Nephron progenitor cell (in vitro differentiated cells): ENCODE measurements at regions not wholly inside any gene's neighbourhood (a gene's known extent, or its start where the extent isn't known, plus 50 kb on each side); places are given as distances from the start of the nearest gene placed in this dataset.

Source experiments
- DNase-seq: peaks from one replicate; pipeline ENCODE4 v3.0.0; 2021
- H3K27ac Mint-ChIP-seq: 2 replicates; pipeline ENCODE4 v1.8.0; 2021; ENCODE audit warnings: mild to moderate bottlenecking, moderate library complexity, mixed read lengths
- H3K27me3 Mint-ChIP-seq: 2 replicates; pipeline ENCODE4 v1.8.0; 2021; ENCODE audit warnings: mild to moderate bottlenecking, low read depth, mixed read lengths; ENCODE audit not compliant: poor library complexity
- H3K36me3 Mint-ChIP-seq: 2 replicates; pipeline ENCODE4 v1.8.0; 2021; ENCODE audit warnings: low read depth, mixed read lengths
- H3K4me1 Mint-ChIP-seq: 2 replicates; pipeline ENCODE4 v1.8.0; 2021; ENCODE audit warnings: mixed read lengths
- H3K4me3 Mint-ChIP-seq: 2 replicates; pipeline ENCODE4 v1.8.0; 2021; ENCODE audit warnings: mild to moderate bottlenecking, moderate library complexity, mixed read lengths
- H3K9me3 Mint-ChIP-seq: 2 replicates; pipeline ENCODE4 v1.8.0; 2021; ENCODE audit warnings: mild to moderate bottlenecking, moderate library complexity, mixed read lengths
- CTCF ChIP-seq: fragments of 200-600 bp; sonication (generic); IDR thresholded peaks from 2 replicates; pipeline ENCODE4 v1.5.0; 2021; ENCODE audit warnings: antibody characterized with exemption

DNA sequence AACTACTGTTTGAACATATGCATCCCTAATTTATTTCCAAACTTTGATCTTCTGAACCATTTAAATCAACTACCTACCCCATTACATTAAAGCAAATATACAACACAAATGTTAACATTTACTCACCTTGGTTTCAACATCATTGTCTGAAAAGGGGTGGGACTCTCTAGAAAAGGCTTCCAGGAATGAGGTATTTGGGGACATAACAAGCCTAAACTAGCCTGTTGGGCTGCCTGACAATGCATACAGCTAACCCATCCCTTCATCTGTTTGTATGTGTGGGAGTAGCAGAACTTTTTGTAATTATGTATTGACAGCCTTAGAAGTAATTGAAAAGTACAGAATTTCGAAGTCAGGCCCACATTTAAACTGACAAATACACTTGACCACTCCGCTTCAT, 2225.9 kb upstream of the C9orf72 start:
- Mint-ChIP-seq H3K27me3 (no peaks in the 10 kb centered on the region), H3K4me3 (no peak overlapping the region), H3K27ac (no peak overlapping the region), H3K9me3 (no peaks in the 10 kb centered on the region), H3K4me1 (no peaks in the 10 kb centered on the region), H3K36me3 (no peaks in the 10 kb centered on the region)
- TF ChIP-seq CTCF, result no peak
- DNase-seq, result no peak

GRCh38 chr9:29800821-29801220, 2227.5 kb upstream of the C9orf72 start:
- DNase-seq, result no peak
- Mint-ChIP-seq H3K27me3 (no peaks in the 10 kb centered on the region), H3K4me1 (no peaks in the 10 kb centered on the region), H3K9me3 (no peaks in the 10 kb centered on the region), H3K27ac (no peak overlapping the region), H3K4me3 (no peak overlapping the region), H3K36me3 (no peaks in the 10 kb centered on the region)
- TF ChIP-seq CTCF, result no peak

GRCh38 chr9:29802454-29802853, 2229.2 kb upstream of the C9orf72 start:
- H3K9me3 Mint-ChIP-seq, result no peaks in the 10 kb centered on the region
- no peak for TF ChIP-seq CTCF
- H3K27ac Mint-ChIP-seq, result no peak overlapping the region
- H3K4me1 Mint-ChIP-seq, result no peaks in the 10 kb centered on the region
- no peaks in the 10 kb centered on the region for H3K36me3 Mint-ChIP-seq
- H3K4me3 Mint-ChIP-seq, result no peak overlapping the region
- no peak for DNase-seq
- H3K27me3 Mint-ChIP-seq, result no peaks in the 10 kb centered on the region

DNA sequence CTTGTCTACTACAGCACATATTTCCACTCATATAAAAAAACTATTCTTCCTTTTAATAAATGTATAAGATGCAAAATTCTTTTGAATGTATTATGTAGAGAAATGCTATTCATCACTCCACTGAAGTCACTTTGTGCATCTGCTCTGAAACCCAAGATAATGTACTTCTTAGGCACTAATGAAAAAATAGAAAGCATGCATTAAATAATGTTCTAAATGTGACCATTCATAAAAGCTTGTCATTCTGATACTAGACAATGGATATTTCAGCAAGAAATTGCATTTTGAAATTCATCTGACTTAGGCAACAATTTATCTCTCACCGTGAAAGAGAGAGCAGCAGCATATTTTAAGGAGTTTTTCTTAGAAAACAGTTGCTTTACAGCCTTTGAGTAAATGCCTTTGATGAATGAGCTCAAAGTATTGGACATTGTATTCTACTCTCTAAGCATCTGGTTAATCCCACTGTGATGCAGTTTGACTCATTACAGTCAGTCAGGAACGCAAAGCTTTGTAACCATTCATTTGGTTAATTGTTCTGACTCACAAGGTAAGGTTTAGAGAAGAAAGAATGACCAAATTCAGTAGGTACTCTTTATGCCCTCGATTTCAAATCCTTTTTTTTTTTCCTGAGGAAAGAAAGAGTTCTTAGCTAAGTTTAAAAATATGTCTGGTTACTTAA, 2233.8 kb upstream of the C9orf72 start:
- Mint-ChIP-seq H3K9me3 (peaks cover 29% of the 10 kb centered on the region), H3K4me1 (no peaks in the 10 kb centered on the region), H3K36me3 (no peaks in the 10 kb centered on the region), H3K27me3 (no peaks in the 10 kb centered on the region), H3K4me3 (no peak overlapping the region), H3K27ac (no peak overlapping the region)
- no peak for DNase-seq
- no peak for TF ChIP-seq CTCF

DNA sequence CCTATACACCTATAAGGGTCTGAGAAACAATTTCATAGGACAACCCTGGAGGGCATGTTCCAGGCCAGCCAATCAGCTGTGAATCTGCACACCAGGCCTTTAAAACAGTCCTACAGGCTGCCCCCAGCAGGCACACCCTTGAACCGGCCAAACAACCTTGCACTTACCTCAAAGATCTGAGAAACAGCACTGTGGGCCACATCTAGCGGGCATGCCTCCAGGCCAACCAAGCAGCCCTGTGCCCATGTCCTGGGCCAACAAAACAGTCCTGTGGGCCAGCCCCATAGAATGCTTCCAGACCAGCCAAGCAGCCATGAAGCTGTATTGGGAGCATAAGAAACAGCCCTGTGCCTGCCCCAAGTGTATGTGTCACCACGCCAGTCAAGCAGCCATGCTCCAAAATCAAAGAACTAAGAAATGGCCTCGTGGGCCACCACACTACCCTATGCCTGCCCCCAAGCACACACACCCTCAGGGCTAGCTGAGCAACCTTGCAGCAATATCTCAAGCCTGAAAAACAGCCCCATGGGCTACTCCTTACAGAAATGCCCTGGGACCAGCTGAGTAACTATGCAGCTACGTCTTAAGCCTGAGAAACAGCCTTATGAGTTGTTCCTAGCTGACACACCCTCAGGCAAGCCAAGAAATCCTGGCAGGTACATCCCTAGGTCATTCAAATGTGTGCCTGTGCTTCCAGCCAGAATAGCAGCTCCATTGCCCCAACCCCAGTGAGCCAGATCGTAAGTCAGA, 2243.8 kb upstream of the C9orf72 start:
- Mint-ChIP-seq H3K9me3 (peaks cover 28% of the 10 kb centered on the region), H3K27ac (no peak overlapping the region), H3K27me3 (no peaks in the 10 kb centered on the region), H3K4me3 (no peak overlapping the region), H3K4me1 (no peaks in the 10 kb centered on the region), H3K36me3 (no peaks in the 10 kb centered on the region)
- no peak for DNase-seq
- TF ChIP-seq CTCF, result no peak

- H3K27me3 Mint-ChIP-seq, result no peaks in the 10 kb centered on the region
- no peak overlapping the region for H3K27ac Mint-ChIP-seq
- no peak for TF ChIP-seq CTCF
- H3K4me3 Mint-ChIP-seq, result no peak overlapping the region
- H3K4me1 Mint-ChIP-seq, result no peaks in the 10 kb centered on the region
- H3K9me3 Mint-ChIP-seq, result peaks cover 30% of the 10 kb centered on the region
- DNase-seq, result no peak
- H3K36me3 Mint-ChIP-seq, result no peaks in the 10 kb centered on the region
Observed at GRCh38 chr9:29822458-29822857, 2249.2 kb upstream of the C9orf72 start.
